ENCODE measurements at regions not wholly inside any gene's neighbourhood (a gene's known extent, or its start where the extent isn't known, plus 50 kb on each side); places are given as distances from the start of the nearest gene placed in this dataset.
"Not testable (repeated sequence)": the region's sequence is repeated elsewhere in the genome, so short reads cannot be mapped to it uniquely, and the experiment has no call there.

- H3K4me3 Mint-ChIP-seq, H3K4me1 Mint-ChIP-seq, H3K27me3 Mint-ChIP-seq: not testable (repeated sequence)
Observed at GRCh38 chr15:20280141-20280932, 261.3 kb downstream of the GOLGA6L6 start.

GRCh38 chr15:20279056-20279455 lies 262.5 kb downstream of the GOLGA6L6 start:
- not testable (repeated sequence) for H3K9me3 Mint-ChIP-seq, ATAC-seq, H3K27ac Mint-ChIP-seq, H3K4me1 Mint-ChIP-seq, H3K4me3 Mint-ChIP-seq, H3K27me3 Mint-ChIP-seq, DNase-seq

More at GRCh38 chr15:20280141-20280932, 261.3 kb downstream of the GOLGA6L6 start:
- H3K27ac Mint-ChIP-seq, H3K9me3 Mint-ChIP-seq, DNase-seq, ATAC-seq: not testable (repeated sequence)

- H3K27ac Mint-ChIP-seq, DNase-seq, H3K27me3 Mint-ChIP-seq, H3K4me1 Mint-ChIP-seq, ATAC-seq, H3K9me3 Mint-ChIP-seq, H3K4me3 Mint-ChIP-seq: not testable (repeated sequence)
Observed at GRCh38 chr15:20278376-20278775, 263.2 kb downstream of the GOLGA6L6 start.

GRCh38 chr15:20277451-20277850 lies 264.1 kb downstream of the GOLGA6L6 start:
- not testable (repeated sequence) for DNase-seq, H3K9me3 Mint-ChIP-seq, H3K27me3 Mint-ChIP-seq, H3K4me1 Mint-ChIP-seq, H3K27ac Mint-ChIP-seq, ATAC-seq, H3K4me3 Mint-ChIP-seq

GRCh38 chr15:20276312-20277114 lies 265.1 kb downstream of the GOLGA6L6 start:
- not testable (repeated sequence) for H3K4me3 Mint-ChIP-seq, H3K4me1 Mint-ChIP-seq, H3K9me3 Mint-ChIP-seq, ATAC-seq, H3K27ac Mint-ChIP-seq, DNase-seq, H3K27me3 Mint-ChIP-seq

- H3K4me1 Mint-ChIP-seq, H3K4me3 Mint-ChIP-seq: not testable (repeated sequence)
Observed at GRCh38 chr15:20275373-20275967, 266.1 kb downstream of the GOLGA6L6 start.

GRCh38 chr15:20272422-20273184 lies 269.0 kb downstream of the GOLGA6L6 start:
- no peak overlapping the region for H3K27ac Mint-ChIP-seq
- H3K27me3 Mint-ChIP-seq, result no peaks in the 10 kb centered on the region
- ATAC-seq (no peak), DNase-seq (no peak)
- H3K4me1 Mint-ChIP-seq, result no peaks in the 10 kb centered on the region
- H3K9me3 Mint-ChIP-seq, result no peaks in the 10 kb centered on the region
- H3K4me3 Mint-ChIP-seq, result no peak overlapping the region

More at GRCh38 chr15:20275373-20275967, 266.1 kb downstream of the GOLGA6L6 start:
- not testable (repeated sequence) for H3K9me3 Mint-ChIP-seq, ATAC-seq, H3K27me3 Mint-ChIP-seq, DNase-seq, H3K27ac Mint-ChIP-seq

- H3K9me3 Mint-ChIP-seq, result no peaks in the 10 kb centered on the region
- no peaks in the 10 kb centered on the region for H3K4me1 Mint-ChIP-seq
Observed at GRCh38 chr15:20271647-20272046, 270.0 kb downstream of the GOLGA6L6 start.

GRCh38 chr15:20269956-20270355 lies 271.6 kb downstream of the GOLGA6L6 start:
- H3K4me3 Mint-ChIP-seq, H3K27ac Mint-ChIP-seq, ATAC-seq, H3K4me1 Mint-ChIP-seq, DNase-seq, H3K27me3 Mint-ChIP-seq, H3K9me3 Mint-ChIP-seq: not testable (repeated sequence)

More at GRCh38 chr15:20271647-20272046, 270.0 kb downstream of the GOLGA6L6 start:
- Mint-ChIP-seq H3K4me3 (no peak overlapping the region), H3K27me3 (no peaks in the 10 kb centered on the region), H3K27ac (no peak overlapping the region)
- ATAC-seq (no peak), DNase-seq (no peak)

GRCh38 chr15:20267996-20268395 lies 273.6 kb downstream of the GOLGA6L6 start:
- H3K27me3 Mint-ChIP-seq, ATAC-seq, DNase-seq, H3K27ac Mint-ChIP-seq, H3K4me3 Mint-ChIP-seq, H3K4me1 Mint-ChIP-seq, H3K9me3 Mint-ChIP-seq: not testable (repeated sequence)

GRCh38 chr15:20267051-20267730 lies 274.4 kb downstream of the GOLGA6L6 start:
- not testable (repeated sequence) for H3K4me1 Mint-ChIP-seq, ATAC-seq, H3K27ac Mint-ChIP-seq, H3K27me3 Mint-ChIP-seq, DNase-seq, H3K9me3 Mint-ChIP-seq, H3K4me3 Mint-ChIP-seq

- H3K27me3 Mint-ChIP-seq, H3K4me3 Mint-ChIP-seq, H3K27ac Mint-ChIP-seq, ATAC-seq, H3K4me1 Mint-ChIP-seq, DNase-seq, H3K9me3 Mint-ChIP-seq: not testable (repeated sequence)
Observed at GRCh38 chr15:20265710-20266109, 275.9 kb downstream of the GOLGA6L6 start.

- not testable (repeated sequence) for H3K27ac Mint-ChIP-seq, H3K27me3 Mint-ChIP-seq, H3K4me1 Mint-ChIP-seq, DNase-seq, ATAC-seq, H3K9me3 Mint-ChIP-seq, H3K4me3 Mint-ChIP-seq
Observed at GRCh38 chr15:20261321-20262280, 280.0 kb downstream of the GOLGA6L6 start.

- not testable (repeated sequence) for H3K4me1 Mint-ChIP-seq, H3K27me3 Mint-ChIP-seq, H3K27ac Mint-ChIP-seq, H3K9me3 Mint-ChIP-seq, DNase-seq, ATAC-seq, H3K4me3 Mint-ChIP-seq
Observed at GRCh38 chr15:20260650-20261049, 280.9 kb downstream of the GOLGA6L6 start.

All from stimulated activated naive CD8-positive, alpha-beta T cell treated with anti-CD3 and anti-CD28 coated beads, Interleukin-15, amount 100 ng/mL, for 72 hours (primary cell).